SH-SY5Y (cell line): ENCODE measurements at regions not wholly inside any gene's neighbourhood (a gene's known extent, or its start where the extent isn't known, plus 50 kb on each side); places are given as distances from the start of the nearest gene placed in this dataset.

Source experiments
- GATA2 ChIP-seq: IDR thresholded peaks from 2 replicates; pipeline ENCODE4 v1.6.1; 2011; ENCODE audit warnings: mild to moderate bottlenecking, low read depth, low read length
- GATA3 ChIP-seq: IDR thresholded peaks from 2 replicates; pipeline ENCODE4 v1.6.1; 2011; ENCODE audit warnings: low read depth, mild to moderate bottlenecking, low read length, moderate library complexity

- TF ChIP-seq GATA2 = no peak
Observed at GRCh38 chr4:64095398-64095797, 313.9 kb downstream of the TECRL start.

GRCh38 chr4:64079316-64079715 lies 329.9 kb downstream of the TECRL start:
- TF ChIP-seq GATA2 = no peak

GRCh38 chr4:64068096-64068495 lies 341.2 kb downstream of the TECRL start:
- TF ChIP-seq GATA2 = no peak
- no peak for TF ChIP-seq GATA3

DNA sequence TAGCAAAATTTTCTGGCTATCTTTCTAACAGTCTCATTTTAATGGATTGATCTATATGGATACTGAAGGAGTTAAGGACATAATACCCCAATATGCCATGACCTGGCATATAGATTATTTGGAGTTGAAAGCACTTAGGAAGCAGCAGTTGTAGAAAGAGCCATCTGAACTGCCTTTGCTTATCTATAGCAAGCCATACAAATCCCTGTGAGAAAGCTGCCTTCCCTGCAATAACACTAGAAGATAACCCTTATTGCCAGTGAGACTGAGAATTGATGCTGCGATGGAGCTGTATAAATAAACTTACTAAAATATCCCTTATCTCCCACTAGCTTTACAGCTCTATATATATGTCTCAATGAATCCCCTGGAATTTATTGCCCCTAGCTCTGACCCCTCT lies 346.3 kb downstream of the TECRL start:
- no peak for TF ChIP-seq GATA3
- no peak for TF ChIP-seq GATA2

- TF ChIP-seq GATA3 = no peak
- no peak for TF ChIP-seq GATA2
Observed at GRCh38 chr4:64022560-64022959, 386.7 kb downstream of the TECRL start.

DNA sequence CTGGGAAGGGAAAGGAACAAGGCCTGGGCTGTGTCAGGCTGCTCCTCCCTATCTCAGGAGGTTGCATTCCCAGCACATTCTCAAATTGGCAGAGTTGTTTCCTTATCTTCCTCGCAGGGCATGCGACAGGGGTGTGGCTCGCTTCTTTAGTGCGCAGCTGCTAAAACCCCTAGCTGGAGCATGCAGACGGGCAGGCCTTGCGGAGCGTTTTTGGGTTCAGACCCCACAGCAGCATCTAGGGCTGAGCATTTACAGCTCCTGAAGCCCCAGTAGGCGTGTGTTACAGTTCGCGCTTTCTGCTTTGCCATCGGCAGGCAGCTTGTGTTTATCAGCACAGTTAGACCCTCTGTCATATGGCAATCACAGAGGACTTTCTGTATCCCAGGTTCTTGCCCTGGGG lies 392.4 kb downstream of the TECRL start:
- TF ChIP-seq GATA2 (no peak), GATA3 (no peak)

DNA sequence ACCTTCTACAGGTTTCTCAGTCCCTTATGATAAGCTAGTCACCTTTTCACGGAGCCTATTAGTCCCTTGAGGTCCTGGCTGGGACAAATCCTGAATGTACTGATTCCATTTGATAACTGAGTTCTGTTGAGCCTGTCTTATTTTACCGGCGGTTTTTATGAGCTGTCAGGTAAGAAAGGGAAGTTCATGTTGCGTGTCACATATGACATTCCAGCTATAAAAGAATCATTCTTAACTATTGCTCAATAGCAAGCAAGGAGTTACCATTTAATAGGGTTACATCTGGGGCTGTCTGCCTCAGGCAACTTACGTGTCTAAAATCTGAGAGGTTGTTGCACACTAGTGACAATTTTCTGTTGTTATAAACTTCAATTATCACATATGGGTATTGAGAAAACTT lies 394.6 kb downstream of the TECRL start:
- TF ChIP-seq GATA3 (no peak), GATA2 (no peak)

DNA sequence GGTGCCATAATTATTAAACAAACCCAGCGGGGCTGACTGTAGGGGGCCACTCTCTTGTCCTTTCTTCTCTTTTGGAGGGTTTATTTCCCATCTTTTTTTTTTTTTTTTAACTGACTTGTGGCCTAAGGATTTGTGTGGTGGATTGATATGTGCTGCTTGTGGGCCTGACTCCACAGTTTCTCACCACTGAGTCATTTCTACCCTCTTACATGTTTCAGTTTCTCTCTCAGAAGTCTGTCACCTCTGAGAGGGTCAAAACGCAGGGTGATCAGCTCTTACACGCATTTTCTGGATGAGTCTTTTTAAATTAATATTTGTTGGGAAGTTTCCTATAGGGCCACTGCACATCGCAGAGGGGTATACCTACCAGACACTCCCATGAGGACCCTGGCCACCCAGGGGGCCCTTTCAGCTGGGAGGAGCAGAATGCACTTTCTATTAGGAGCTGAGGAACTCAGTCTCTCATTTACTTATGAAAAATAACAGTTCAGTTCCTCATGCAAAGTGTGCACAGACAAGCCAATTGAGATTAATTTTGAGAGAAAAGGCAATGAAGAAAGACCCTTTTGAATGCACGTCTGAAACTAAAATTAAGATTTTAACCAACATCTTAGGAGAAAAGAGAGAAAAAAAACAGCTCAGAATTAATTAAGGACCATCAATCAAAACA lies 407.9 kb downstream of the TECRL start:
- no peak for TF ChIP-seq GATA3
- no peak for TF ChIP-seq GATA2

GRCh38 chr4:64000241-64000640 lies 409.0 kb downstream of the TECRL start:
- TF ChIP-seq GATA2 (no peak), GATA3 (no peak)

- no peak for TF ChIP-seq GATA2
- no peak for TF ChIP-seq GATA3
Observed at GRCh38 chr4:63986253-63986652, 423.0 kb downstream of the TECRL start.

DNA sequence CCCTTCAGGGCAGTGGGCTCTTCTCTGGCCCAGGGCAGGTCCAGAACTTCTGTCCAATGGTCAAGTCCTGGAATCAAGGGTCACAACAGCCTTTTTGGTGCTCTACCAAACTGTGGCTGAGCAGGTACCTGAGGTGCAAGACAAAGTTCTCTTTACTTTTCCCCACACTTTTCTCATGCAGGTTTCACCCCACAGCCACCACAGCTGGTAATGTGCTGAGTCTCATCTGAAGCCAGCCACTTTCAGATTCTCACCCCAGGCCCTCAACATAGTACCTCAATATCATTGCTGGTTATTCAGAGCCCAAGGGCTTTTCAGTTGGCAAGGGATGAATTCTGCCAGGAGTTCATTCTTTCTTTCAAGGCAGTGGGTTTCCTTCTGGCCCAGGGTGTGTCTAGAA lies 426.0 kb downstream of the TECRL start:
- no peak for TF ChIP-seq GATA3
- TF ChIP-seq GATA2 = no peak

DNA sequence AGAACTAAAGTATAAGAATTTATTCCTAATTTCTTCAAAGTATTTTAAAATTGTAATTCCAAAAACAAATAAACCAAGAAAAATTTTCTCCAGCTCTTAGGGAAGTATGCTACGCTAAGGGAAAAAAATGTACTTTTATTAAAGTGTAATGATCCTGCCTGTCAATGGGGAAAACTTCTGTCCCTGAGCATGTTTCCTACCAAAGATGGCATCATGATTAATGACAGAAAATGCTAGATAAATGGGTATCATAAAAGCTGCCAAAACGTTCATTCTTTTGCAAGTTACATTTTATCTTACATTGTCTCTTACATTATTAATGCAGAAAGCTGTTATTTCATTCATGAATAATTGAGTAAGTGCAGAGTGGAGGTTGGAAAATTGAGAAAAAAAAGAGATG lies 443.4 kb downstream of the TECRL start:
- TF ChIP-seq GATA3 (no peak), GATA2 (no peak)

DNA sequence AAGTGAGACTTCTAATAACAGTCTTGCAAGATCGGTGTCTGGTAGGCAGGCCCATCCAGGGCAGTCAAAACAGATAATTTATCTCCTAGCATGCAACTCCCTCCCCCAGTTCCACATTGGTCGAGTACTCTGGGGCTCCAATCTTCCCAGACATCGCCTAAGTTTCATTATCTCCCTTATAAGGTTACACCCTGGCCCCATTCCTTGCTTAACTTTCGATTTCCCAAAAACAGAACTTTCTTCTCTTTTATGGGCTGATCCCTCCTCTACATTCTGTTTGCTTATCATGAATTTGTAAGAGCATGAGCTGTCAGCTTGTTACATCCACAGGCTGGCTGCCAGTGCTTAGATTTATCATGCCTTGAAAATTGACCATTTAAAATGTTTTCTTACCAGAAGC lies 471.3 kb downstream of the TECRL start:
- TF ChIP-seq GATA3 = no peak
- TF ChIP-seq GATA2 = no peak

DNA sequence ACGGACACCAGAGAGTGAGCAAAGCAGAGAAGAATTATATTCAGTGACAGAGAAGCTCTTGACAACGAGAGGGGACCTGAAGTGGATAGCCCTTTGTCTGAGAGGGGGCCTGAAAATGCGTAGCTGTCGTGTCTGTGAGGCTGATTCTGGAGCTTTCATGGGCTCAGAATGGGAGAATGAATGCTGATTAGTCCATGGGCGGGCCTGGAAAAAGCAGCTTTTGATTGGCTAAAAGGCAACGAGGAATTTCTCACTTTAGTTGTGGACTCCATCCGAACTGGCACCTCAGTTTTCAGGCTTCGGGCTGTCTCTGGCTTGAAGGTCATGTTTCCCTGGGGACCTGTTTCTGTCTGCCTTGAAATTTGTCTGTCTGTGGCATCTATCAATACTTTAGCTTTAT lies 487.1 kb downstream of the TECRL start:
- TF ChIP-seq GATA3 (no peak), GATA2 (no peak)

GRCh38 chr4:63921561-63921960 lies 487.7 kb downstream of the TECRL start:
- TF ChIP-seq GATA3 (no peak), GATA2 (no peak)
